ENCODE measurements at regions not wholly inside any gene's neighbourhood (a gene's known extent, or its start where the extent isn't known, plus 50 kb on each side); places are given as distances from the start of the nearest gene placed in this dataset.

- no peak for DNase-seq (ENCODE audit: low spot score)
These were observed 154.3 kb upstream of the RAI14 start for GRCh38 chr5:34501840-34502239.

GRCh38 chr5:34502581-34502980 is 153.5 kb upstream of the RAI14 start:
- DNase-seq (ENCODE audit: low spot score) = no peak

DNA sequence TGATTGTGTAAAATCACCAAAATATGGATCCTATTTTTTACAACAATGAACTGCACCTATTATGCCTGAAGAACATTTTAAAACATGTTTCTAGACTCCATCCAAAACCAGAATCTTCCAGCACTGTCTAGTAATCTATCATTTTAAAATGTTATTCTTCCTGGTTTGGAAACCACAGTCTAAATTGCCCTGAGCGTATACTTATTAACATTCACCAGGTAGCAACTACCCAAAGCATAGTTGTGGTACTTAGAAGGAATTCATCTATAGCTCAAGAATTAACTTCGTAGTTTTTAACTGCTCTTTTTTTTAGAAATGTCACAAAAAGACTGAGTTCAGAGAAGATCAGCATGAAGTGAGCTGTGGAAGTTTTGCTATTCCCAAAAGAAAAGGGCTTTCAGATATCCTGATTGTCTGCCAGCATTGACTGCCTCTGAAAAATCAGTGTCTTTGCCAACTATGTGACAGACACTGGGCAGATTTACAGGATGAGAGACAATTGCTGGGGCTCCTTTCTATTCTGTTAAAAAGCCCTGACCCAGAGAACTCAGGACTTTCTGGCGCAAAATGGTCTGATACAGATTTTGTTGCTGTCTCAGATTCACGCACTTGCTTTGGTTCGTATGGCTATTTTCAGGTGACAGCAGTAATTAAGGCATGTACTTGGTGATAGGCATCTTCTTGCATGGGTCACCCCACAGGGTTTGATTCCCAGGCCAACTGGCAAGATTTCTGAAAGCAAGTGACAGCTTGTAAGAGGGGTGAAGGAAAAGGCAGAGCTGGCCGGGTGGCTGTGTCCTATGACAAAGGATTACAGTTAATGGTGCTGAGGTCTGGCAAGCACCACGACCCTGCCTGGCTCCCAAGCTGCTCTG is 152.5 kb upstream of the RAI14 start:
- DNase-seq (ENCODE audit: low spot score) = no peak

DNA sequence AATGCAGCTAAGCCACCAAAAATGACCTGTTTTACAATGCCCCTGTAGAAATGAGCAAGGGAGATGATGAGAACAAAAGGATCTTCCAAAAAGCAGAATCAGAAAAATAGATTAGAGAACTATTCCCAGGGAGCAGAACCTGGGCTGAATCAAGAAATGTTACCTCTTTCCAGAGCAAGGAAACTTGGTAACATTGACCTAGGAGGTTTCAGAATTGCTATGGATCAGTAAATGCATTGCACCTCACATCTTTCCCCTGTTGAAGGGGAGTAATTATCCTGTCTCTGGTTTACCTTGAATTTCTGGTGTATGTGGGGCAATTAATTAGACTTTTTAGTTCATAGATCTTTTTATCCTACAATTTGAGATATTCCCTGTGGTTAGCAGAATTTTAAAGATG is 151.2 kb upstream of the RAI14 start:
- DNase-seq (ENCODE audit: low spot score) = no peak

- DNase-seq (ENCODE audit: low spot score) = no peak
These were observed 150.4 kb upstream of the RAI14 start for GRCh38 chr5:34505731-34506130.

DNA sequence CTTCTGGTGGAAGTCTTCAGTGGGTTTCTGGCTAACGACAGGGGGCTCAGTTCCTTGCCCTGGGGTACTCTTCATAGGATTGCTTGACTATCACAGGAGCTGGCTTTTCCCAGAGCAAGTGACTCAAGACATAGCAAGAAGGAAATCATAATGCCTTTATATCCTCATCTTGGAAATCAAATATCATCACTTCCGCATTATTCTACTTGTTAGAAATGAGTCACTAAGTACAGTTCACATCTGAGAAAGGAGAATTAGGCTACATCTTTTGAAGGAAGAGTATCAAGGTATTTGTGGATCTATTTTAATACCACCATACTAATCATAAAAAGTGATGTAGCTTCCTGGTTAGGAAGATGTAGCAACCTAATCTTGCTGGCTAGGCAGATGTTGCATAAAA is 148.2 kb upstream of the RAI14 start:
- DNase-seq (ENCODE audit: low spot score) = no peak

DNA sequence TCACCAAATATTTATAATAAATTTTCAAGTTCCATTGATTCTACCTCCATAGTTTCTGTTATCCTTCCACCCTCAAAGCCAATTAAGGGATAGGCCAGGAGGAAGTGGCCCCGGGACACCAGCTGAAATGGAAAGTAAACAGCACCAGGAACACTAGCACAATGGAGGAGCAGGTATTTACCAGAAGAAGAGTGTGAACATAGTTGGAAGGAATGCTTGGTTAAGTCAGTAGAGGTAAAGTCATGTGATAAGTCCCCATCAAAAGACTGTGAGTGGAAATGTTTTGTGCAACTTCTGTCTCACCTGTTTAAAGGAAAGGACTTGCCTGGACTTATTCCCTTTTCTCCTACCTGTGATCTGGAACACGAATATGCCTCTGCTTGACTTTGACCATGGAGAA is 146.7 kb upstream of the RAI14 start:
- DNase-seq (ENCODE audit: low spot score) = no peak

- DNase-seq (ENCODE audit: low spot score) = no peak
These were observed 146.1 kb upstream of the RAI14 start for GRCh38 chr5:34510002-34510401.

GRCh38 chr5:34511063-34511462 is 145.1 kb upstream of the RAI14 start:
- no peak for DNase-seq (ENCODE audit: low spot score)

- DNase-seq (ENCODE audit: low spot score) = no peak
These were observed 144.6 kb upstream of the RAI14 start for GRCh38 chr5:34511481-34511880.

DNA sequence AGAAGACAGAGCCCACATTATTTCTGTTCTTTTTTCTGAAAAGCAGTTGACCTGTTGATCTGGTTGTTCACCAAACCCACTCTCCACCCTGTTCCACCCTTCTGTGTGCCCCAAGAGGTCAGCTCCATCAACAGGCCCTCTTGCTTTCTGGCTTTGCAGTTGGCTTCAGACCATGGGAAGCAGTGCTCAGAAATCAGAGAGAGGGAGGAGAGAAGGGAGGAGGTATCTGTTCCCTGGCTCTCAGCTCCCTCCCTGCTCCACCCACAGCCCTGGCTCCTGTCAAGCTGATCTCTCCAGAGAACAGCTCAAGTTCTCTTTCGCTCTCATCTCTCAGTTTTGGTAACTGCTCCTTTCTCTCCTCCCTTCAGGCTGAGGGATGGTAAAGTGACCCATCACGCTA is 144.2 kb upstream of the RAI14 start:
- DNase-seq (ENCODE audit: low spot score) = no peak

DNA sequence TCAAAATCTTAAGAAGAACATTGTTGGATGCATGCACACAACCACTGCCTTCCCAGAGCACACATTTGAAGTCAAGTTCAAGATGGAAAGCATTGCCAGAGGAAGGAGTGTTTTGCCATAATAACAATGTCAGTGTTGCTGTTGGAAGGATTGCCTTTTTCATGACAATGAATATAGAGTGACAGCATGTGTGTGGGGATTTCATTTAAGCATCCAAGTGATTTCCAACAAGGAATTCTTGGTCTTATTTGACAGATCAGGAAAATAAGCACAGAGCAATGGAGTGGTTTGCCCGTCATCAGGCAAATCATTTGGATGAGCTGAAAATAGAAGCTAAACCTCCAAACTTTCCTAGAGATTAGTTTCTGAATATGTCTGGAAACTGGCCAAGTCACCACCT is 140.0 kb upstream of the RAI14 start:
- no peak for DNase-seq (ENCODE audit: low spot score)

GRCh38 chr5:34516686-34517085 is 139.4 kb upstream of the RAI14 start:
- no peak for DNase-seq (ENCODE audit: low spot score)

DNA sequence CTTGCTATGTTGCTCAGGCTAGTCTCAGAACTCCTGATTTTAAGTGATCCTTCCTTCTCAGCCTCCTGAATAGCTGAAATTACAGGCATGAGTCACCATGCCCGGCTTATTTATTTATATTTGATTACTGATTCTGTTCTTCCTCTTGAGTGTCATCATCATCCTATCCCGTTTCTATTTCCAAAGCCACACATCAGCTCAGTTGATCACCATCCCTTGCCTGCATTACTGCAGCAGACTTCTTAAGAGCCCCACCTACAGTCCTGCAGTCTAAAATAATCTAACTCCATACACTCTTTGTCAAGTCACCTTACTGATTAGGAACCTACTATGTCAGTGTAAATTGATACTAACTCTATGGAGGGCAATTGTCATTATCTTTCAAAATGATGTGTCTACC is 138.9 kb upstream of the RAI14 start:
- no peak for DNase-seq (ENCODE audit: low spot score)

DNA sequence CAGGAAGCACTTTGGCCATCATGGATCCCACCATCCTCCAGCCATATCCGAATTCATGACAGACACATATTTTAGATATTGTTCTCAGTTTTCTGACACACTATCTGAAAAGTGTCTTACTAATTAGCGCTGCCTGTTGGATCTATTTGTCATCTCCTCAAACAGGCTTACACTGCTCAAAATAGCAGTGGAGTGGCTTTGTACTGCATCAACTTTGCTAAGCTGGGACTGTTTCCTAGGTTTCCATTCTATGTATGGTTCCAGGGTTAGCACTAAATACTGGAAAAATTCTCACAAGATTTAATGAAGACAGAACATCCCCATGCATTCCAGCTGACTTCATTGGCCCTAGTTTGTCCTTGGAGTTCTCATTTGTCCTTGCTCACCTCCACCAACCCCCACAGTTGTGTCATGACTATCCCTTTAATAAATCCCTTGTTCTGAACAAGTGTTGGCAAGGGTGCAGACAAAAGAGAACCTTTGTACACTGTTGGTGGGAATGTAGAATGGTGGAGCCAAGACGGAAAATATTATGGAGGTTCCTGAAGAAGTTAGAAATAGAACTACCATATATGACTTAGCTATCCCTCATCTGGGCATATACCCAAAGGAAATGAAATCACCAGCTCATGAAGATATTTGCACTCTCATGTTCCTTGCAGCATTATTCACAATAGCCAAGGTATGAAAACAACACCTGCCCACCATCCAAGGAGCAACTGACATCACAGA is 136.5 kb upstream of the RAI14 start:
- no peak for DNase-seq (ENCODE audit: low spot score)

DNA sequence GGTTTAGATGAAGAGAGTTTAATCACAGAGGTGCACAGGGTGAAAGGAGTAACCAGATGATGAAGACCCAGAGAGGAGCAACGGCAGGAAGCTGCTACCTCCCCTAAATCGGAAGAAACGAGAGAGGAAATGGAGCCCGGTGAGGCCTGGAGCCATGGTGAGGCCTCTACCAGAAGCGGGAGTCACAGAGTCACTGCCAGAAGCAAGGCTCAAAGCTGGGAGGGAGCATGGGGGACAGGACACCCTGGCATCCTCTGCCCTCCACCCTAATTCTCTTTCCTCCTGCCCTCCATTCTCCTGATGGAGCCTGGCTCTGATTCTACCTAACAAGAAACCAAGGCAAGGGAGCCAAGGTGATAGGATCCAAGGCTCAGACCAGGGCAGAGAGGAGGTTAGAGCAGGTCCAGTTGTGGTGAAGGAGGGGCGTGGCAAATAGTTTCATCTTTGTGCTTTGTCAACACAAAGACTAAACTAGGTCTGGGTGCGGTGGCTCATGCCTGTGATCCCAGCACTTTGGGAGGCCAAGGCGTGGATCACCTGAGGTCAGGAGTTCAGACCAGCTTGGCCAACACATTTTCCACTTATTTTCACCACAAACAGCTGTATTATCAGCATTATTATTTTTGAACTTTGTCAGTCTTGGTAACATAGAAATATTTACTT is 134.4 kb upstream of the RAI14 start:
- no peak for DNase-seq (ENCODE audit: low spot score)

DNA sequence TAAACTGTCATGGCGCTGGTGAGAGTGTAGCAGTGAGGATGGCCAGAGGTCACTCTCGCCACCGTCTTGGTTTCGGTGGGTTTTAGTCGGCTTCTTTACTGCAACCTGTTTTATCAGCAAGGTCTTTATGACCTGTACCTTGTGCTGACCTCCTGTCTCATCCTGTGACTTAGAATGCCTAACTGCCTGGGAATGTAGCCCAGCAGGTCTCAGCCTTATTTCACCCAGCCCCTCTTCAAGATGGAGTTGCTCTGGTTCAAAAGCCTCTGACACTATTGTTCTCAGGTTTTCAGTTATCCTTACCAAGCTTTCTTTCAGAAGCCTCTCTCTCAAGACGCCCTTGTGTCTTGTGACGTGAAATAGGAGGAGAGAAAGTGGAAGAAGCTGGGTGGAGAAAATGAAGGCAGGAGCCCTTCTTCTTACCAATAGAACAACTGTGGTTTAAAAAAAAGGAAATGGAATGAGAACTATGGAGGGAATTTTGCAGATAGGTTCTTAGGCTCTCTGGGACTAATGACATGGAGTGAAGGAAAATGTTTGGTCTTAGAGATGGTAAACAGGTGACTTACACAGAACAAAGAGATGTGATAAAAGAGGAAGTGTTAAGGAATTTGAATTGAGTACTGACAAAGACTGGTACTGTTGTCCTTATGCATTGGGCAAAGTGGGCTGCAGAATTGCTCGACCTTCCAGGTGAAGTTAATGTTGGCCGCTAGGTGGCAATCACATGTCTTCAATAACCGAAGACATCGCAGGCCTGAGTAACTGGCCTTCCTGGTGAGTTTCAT is 133.3 kb upstream of the RAI14 start:
- no peak for DNase-seq (ENCODE audit: low spot score)

- no peak for DNase-seq (ENCODE audit: low spot score)
These were observed 132.8 kb upstream of the RAI14 start for GRCh38 chr5:34523387-34523726.

GRCh38 chr5:34524123-34524522 is 132.0 kb upstream of the RAI14 start:
- DNase-seq (ENCODE audit: low spot score) = no peak

- DNase-seq (ENCODE audit: low spot score) = no peak
These were observed 130.4 kb upstream of the RAI14 start for GRCh38 chr5:34525761-34526160.

GRCh38 chr5:34526682-34527305 is 129.3 kb upstream of the RAI14 start:
- DNase-seq (ENCODE audit: low spot score) = no peak

All from mesenteric fat pad (tissue), 1 donor.